GM23338 (cell line): ENCODE measurements at regions not wholly inside any gene's neighbourhood (a gene's known extent, or its start where the extent isn't known, plus 50 kb on each side); places are given as distances from the start of the nearest gene placed in this dataset.

Source experiments
- ATAC-seq: fragments of 200-7000 bp; cut with Tn5 transposase; 3 replicates; pipeline ENCODE4 v1.9.1; 2020
- DNase-seq: peaks from one replicate; pipeline ENCODE4 v3.0.0-alpha.2; 2015; ENCODE audit warnings: low spot score
- H2AFZ ChIP-seq: fragments of 200-600 bp; sonication (generic); 2 replicates; pipeline ENCODE4 v1.8.0; 2016; ENCODE audit warnings: antibody characterized with exemption, mild to moderate bottlenecking, moderate library complexity
- H3F3A ChIP-seq: fragments of 200-600 bp; sonication (generic); replicated peaks from 2 replicates; pipeline ENCODE4 v1.8.0; 2017; ENCODE audit warnings: antibody characterized with exemption, mixed run types, low read depth
- H3K27ac ChIP-seq: fragments of 200-600 bp; sonication (generic); 2 replicates; pipeline ENCODE4 v1.6.1; 2016; ENCODE audit warnings: low read depth
- H3K27me3 ChIP-seq: fragments of 200-600 bp; sonication (generic); 2 replicates; pipeline ENCODE4 v1.8.0; 2016; ENCODE audit warnings: mild to moderate bottlenecking, mixed run types, moderate library complexity; ENCODE audit not compliant: insufficient read depth
- H3K36me3 ChIP-seq: fragments of 200-600 bp; sonication (generic); 2 replicates; pipeline ENCODE4 v1.8.0; 2016; ENCODE audit warnings: mild to moderate bottlenecking; ENCODE audit not compliant: insufficient read depth
- H3K4me1 ChIP-seq: fragments of 200-600 bp; sonication (generic); 2 replicates; pipeline ENCODE4 v1.8.0; 2016; ENCODE audit warnings: mild to moderate bottlenecking, moderate library complexity; ENCODE audit not compliant: insufficient read depth
- H3K4me2 ChIP-seq: fragments of 200-600 bp; sonication (generic); 2 replicates; pipeline ENCODE4 v1.7.1; 2017; ENCODE audit warnings: mixed run types
- H3K4me3 ChIP-seq: fragments of 200-600 bp; sonication (generic); 2 replicates; pipeline ENCODE4 v1.6.1; 2016; ENCODE audit warnings: mixed run types
- H3K79me2 ChIP-seq: fragments of 200-600 bp; sonication (generic); replicated peaks from 2 replicates; pipeline ENCODE4 v1.8.0; 2017; ENCODE audit warnings: mild to moderate bottlenecking; ENCODE audit not compliant: insufficient read depth
- H3K9me2 ChIP-seq: fragments of 200-600 bp; sonication (generic); 2 replicates; pipeline ENCODE4 v1.8.0; 2017; ENCODE audit not compliant: insufficient read depth
- H4K20me1 ChIP-seq: fragments of 200-600 bp; sonication (generic); replicated peaks from 2 replicates; pipeline ENCODE4 v1.8.0; 2017; ENCODE audit warnings: mild to moderate bottlenecking; ENCODE audit not compliant: insufficient read depth
- H3K27ac Mint-ChIP-seq: 2 replicates; pipeline ENCODE4 v1.8.0; 2020; ENCODE audit warnings: inconsistent platforms, mild to moderate bottlenecking, moderate library complexity, mixed read lengths
- H3K27me3 Mint-ChIP-seq: 3 replicates; pipeline ENCODE4 v1.8.0; 2022; ENCODE audit warnings: low read depth, mild to moderate bottlenecking, moderate library complexity, mixed read lengths, inconsistent platforms; ENCODE audit not compliant: insufficient read depth, poor library complexity
- H3K36me3 Mint-ChIP-seq: 3 replicates; pipeline ENCODE4 v1.8.0; 2021; ENCODE audit warnings: low read depth, mild to moderate bottlenecking, inconsistent platforms, moderate library complexity, mixed read lengths
- H3K4me1 Mint-ChIP-seq: 3 replicates; pipeline ENCODE4 v1.8.0; 2020; ENCODE audit warnings: mild to moderate bottlenecking, inconsistent platforms, mixed read lengths
- H3K4me3 Mint-ChIP-seq: 3 replicates; pipeline ENCODE4 v1.8.0; 2021; ENCODE audit warnings: moderate library complexity, mild to moderate bottlenecking, inconsistent platforms, mixed read lengths
- H3K9me3 Mint-ChIP-seq: 3 replicates; pipeline ENCODE4 v1.8.0; 2020; ENCODE audit warnings: moderate library complexity, mild to moderate bottlenecking, inconsistent platforms, mixed read lengths
- EZH2 ChIP-seq: fragments of 200-600 bp; sonication (generic); IDR thresholded peaks from one replicate; pipeline ENCODE4 v1.8.0; 2017; ENCODE audit warnings: antibody characterized with exemption, mild to moderate bottlenecking, low read depth; ENCODE audit not compliant: unreplicated experiment
- EZH2phosphoT487 ChIP-seq: fragments of 200-600 bp; sonication (generic); IDR thresholded peaks from one replicate; pipeline ENCODE4 v1.8.1; 2018; ENCODE audit warnings: antibody characterized with exemption; ENCODE audit not compliant: unreplicated experiment
- POLR2AphosphoS5 ChIP-seq: IDR thresholded peaks from 2 replicates; pipeline ENCODE4 v1.6.1; 2016; ENCODE audit warnings: antibody characterized with exemption, low read depth
- STAT1 ChIP-seq: IDR thresholded peaks from one replicate; pipeline ENCODE4 v1.6.1; 2016; ENCODE audit warnings: antibody characterized with exemption; ENCODE audit not compliant: unreplicated experiment
- ZNF114 ChIP-seq: fragments of 250-450 bp; sonication (Bioruptor Pico); IDR thresholded peaks from 2 replicates; pipeline ENCODE4 v1.5.0; 2020; ENCODE audit warnings: mild to moderate bottlenecking, moderate library complexity
- ZNF331 ChIP-seq: fragments of 250-450 bp; sonication (Bioruptor Pico); IDR thresholded peaks from 2 replicates; pipeline ENCODE4 v1.5.0; 2020; ENCODE audit warnings: low read depth, mild to moderate bottlenecking, moderate library complexity
- TF ChIP-seq, protein P1 (sequence below): IDR thresholded peaks from 2 replicates; pipeline ENCODE4 v1.6.1; 2016; ENCODE audit warnings: antibody characterized with exemption
- TF ChIP-seq, protein P2 (sequence below): fragments of 250-450 bp; sonication (Bioruptor Pico); IDR thresholded peaks from 2 replicates; pipeline ENCODE4 v1.5.0; 2020; ENCODE audit warnings: mild to moderate bottlenecking, moderate library complexity
- TF ChIP-seq, protein P3 (sequence below), 2 experiments: fragments of 200-600 bp in 1 of 2; sonication (generic) in 1 of 2; conservative IDR thresholded peaks; 2 replicates each; pipeline versions ENCODE4 v1.5.1 to v1.6.1; 2016 to 2017; ENCODE audit warnings: antibody characterized with exemption in 2 of 2, low read depth in 2 of 2, mild to moderate bottlenecking in 2 of 2, moderate library complexity in 1 of 2

DNA sequence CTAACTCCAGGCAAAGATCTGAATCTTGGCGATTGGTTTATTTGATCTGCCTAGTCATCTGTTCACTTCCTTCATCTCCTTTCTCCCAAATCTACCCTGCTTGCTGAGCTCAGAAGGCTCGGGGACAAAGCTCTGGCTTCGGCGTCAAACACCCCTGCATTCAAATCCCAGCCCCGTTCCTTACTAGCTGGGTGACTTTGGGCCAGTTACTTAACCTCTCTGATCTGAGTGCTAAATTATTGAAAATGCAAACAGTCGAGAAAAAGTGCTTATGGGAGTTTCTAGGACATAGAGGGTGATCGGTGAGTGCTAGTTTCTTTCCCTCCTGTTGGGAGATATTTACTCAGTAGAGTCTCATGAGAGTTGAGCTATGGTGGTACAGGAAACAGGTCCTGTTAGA, 121.2 kb upstream of the RFLNA start (continued):
- TF ChIP-seq, protein P1, sequence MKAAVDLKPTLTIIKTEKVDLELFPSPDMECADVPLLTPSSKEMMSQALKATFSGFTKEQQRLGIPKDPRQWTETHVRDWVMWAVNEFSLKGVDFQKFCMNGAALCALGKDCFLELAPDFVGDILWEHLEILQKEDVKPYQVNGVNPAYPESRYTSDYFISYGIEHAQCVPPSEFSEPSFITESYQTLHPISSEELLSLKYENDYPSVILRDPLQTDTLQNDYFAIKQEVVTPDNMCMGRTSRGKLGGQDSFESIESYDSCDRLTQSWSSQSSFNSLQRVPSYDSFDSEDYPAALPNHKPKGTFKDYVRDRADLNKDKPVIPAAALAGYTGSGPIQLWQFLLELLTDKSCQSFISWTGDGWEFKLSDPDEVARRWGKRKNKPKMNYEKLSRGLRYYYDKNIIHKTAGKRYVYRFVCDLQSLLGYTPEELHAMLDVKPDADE = no peak
- no peak for TF ChIP-seq ZNF331 (CRISPR knock-in tag)

DNA sequence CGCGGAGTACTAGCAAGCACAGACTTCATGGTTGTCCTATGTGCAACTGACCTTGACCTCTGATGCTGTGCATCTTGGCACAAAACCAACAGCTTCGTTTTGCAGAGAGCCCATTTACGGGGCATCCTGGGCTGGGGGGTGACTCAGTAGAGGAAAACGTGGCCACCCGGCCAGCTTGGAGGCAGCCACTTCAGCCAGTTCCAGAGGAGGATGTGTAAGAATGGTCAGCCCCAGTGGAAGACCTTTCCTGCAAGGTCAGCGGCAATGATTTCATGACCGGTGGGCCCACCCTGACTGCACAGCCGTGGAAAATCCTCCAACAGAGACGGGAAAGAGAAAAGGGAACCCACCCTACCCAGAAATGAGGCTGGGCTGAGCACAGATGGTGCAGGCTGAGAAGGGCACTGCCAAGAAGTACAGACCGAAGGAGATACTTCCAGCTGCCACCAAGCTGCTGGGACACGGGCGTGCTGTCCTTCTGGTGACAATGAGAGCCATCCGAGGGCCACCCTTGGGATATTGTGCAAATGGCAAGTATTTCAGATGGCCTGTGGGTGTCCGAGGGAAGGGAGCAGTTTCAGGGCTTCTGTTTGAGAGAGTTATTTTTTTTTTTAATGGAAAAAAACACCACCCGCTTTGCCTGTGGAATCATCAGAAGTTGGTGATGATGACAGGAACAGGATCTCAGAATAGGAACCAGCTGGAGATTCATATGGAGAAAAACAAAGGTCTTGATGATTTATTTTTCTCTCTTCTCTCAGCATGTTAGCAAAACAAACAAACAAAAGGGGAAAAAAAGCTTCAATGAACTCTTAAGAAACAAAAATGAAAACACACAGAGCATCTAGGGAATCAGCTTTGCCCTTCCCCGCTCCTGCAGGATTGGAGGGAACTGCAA, 120.2 kb upstream of the RFLNA start:
- Histone ChIP-seq H3K9me2 (no peaks in the 10 kb centered on the region), H2AFZ (no peak overlapping the region), H3K4me2 (no peak overlapping the region), H3K79me2 (no peaks in the 10 kb centered on the region), H3K36me3 (no peaks in the 10 kb centered on the region), H3K27me3 (no peaks in the 10 kb centered on the region), H3K27ac (no peak overlapping the region), H3F3A (no peaks in the 10 kb centered on the region), H3K4me3 (no peak overlapping the region), H3K4me1 (peaks cover 10% of the 10 kb centered on the region; the same call in 1 of the 2 replicates), H4K20me1 (no peaks in the 10 kb centered on the region)
- ATAC-seq = no peak
- Mint-ChIP-seq H3K27ac (no peak overlapping the region), H3K27me3 (peaks cover 9% of the 10 kb centered on the region), H3K4me3 (no peak overlapping the region), H3K4me1 (peaks cover 14% of the 10 kb centered on the region), H3K36me3 (no peaks in the 10 kb centered on the region; the same call in 2 of the 3 replicates), H3K9me3 (no peaks in the 10 kb centered on the region; the same call in 2 of the 3 replicates)
- no peak for DNase-seq
- TF ChIP-seq, protein P2, sequence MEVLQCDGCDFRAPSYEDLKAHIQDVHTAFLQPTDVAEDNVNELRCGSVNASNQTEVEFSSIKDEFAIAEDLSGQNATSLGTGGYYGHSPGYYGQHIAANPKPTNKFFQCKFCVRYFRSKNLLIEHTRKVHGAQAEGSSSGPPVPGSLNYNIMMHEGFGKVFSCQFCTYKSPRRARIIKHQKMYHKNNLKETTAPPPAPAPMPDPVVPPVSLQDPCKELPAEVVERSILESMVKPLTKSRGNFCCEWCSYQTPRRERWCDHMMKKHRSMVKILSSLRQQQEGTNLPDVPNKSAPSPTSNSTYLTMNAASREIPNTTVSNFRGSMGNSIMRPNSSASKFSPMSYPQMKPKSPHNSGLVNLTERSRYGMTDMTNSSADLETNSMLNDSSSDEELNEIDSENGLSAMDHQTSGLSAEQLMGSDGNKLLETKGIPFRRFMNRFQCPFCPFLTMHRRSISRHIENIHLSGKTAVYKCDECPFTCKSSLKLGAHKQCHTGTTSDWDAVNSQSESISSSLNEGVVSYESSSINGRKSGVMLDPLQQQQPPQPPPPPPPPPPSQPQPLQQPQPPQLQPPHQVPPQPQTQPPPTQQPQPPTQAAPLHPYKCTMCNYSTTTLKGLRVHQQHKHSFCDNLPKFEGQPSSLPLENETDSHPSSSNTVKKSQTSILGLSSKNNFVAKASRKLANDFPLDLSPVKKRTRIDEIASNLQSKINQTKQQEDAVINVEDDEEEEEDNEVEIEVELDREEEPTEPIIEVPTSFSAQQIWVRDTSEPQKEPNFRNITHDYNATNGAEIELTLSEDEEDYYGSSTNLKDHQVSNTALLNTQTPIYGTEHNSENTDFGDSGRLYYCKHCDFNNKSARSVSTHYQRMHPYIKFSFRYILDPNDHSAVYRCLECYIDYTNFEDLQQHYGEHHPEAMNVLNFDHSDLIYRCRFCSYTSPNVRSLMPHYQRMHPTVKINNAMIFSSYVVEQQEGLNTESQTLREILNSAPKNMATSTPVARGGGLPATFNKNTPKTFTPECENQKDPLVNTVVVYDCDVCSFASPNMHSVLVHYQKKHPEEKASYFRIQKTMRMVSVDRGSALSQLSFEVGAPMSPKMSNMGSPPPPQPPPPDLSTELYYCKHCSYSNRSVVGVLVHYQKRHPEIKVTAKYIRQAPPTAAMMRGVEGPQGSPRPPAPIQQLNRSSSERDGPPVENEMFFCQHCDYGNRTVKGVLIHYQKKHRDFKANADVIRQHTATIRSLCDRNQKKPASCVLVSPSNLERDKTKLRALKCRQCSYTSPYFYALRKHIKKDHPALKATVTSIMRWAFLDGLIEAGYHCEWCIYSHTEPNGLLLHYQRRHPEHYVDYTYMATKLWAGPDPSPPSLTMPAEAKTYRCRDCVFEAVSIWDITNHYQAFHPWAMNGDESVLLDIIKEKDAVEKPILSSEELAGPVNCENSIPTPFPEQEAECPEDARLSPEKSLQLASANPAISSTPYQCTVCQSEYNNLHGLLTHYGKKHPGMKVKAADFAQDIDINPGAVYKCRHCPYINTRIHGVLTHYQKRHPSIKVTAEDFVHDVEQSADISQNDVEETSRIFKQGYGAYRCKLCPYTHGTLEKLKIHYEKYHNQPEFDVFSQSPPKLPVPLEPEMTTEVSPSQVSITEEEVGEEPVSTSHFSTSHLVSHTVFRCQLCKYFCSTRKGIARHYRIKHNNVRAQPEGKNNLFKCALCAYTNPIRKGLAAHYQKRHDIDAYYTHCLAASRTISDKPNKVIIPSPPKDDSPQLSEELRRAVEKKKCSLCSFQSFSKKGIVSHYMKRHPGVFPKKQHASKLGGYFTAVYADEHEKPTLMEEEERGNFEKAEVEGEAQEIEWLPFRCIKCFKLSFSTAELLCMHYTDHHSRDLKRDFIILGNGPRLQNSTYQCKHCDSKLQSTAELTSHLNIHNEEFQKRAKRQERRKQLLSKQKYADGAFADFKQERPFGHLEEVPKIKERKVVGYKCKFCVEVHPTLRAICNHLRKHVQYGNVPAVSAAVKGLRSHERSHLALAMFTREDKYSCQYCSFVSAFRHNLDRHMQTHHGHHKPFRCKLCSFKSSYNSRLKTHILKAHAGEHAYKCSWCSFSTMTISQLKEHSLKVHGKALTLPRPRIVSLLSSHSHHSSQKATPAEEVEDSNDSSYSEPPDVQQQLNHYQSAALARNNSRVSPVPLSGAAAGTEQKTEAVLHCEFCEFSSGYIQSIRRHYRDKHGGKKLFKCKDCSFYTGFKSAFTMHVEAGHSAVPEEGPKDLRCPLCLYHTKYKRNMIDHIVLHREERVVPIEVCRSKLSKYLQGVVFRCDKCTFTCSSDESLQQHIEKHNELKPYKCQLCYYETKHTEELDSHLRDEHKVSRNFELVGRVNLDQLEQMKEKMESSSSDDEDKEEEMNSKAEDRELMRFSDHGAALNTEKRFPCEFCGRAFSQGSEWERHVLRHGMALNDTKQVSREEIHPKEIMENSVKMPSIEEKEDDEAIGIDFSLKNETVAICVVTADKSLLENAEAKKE = no peak
- no peak for TF ChIP-seq ZNF114 (CRISPR knock-in tag)
- no peak for TF ChIP-seq EZH2
- TF ChIP-seq, protein P3, sequence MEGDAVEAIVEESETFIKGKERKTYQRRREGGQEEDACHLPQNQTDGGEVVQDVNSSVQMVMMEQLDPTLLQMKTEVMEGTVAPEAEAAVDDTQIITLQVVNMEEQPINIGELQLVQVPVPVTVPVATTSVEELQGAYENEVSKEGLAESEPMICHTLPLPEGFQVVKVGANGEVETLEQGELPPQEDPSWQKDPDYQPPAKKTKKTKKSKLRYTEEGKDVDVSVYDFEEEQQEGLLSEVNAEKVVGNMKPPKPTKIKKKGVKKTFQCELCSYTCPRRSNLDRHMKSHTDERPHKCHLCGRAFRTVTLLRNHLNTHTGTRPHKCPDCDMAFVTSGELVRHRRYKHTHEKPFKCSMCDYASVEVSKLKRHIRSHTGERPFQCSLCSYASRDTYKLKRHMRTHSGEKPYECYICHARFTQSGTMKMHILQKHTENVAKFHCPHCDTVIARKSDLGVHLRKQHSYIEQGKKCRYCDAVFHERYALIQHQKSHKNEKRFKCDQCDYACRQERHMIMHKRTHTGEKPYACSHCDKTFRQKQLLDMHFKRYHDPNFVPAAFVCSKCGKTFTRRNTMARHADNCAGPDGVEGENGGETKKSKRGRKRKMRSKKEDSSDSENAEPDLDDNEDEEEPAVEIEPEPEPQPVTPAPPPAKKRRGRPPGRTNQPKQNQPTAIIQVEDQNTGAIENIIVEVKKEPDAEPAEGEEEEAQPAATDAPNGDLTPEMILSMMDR (conservative IDR thresholded peaks at IDR 0.05; ENCODE audit: low read depth in 2 of 2) = no peak
- no peak for TF ChIP-seq STAT1
- TF ChIP-seq, protein P1 = no peak
- no peak for TF ChIP-seq POLR2AphosphoS5
- TF ChIP-seq EZH2phosphoT487 = no peak
